Central memory CD4-positive, alpha-beta T cell (primary cell): ENCODE measurements at regions not wholly inside any gene's neighbourhood (a gene's known extent, or its start where the extent isn't known, plus 50 kb on each side); places are given as distances from the start of the nearest gene placed in this dataset.
A peak's percentile ranks its signal among the peaks of the same experiment; 100 is the strongest.

Source experiments
- DNase-seq: peaks from one replicate; pipeline ENCODE4 v3.0.0; 2022

- DNase-seq = no peak
Measured at GRCh38 chr20:9981829-9982228, 53.0 kb upstream of the ANKEF1 start.

DNA sequence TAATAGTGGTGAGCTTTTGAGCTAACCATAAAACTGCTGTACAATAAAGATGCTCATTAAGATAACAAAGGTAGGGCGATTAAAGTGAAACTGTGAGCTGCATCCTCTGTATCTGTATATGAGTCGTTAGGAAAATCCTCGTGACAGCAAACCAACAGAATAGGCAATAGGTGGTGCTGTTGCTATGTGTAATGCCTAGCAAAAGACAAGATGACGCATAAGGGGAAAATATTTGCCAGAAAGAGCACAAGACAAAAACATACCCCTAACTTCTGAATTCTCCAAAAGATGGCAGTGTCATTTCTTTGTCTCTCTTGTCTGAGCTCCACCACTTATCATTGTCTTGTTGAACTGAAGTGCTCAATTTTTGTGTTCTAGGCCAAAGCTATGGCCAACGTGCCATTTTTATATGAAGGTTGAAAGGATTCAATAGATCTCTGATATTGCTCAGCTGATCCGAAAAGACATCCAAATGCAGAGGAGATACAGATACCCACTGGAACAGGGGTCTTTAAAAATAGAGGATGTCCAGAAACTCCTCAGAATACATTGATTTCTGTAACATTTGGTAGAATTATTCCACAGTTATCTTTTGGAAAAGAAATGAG, 56.3 kb upstream of the ANKEF1 start:
- DNase-seq = peak; percentile 57

GRCh38 chr20:9977629-9978028, 57.2 kb upstream of the ANKEF1 start:
- no peak for DNase-seq

DNA sequence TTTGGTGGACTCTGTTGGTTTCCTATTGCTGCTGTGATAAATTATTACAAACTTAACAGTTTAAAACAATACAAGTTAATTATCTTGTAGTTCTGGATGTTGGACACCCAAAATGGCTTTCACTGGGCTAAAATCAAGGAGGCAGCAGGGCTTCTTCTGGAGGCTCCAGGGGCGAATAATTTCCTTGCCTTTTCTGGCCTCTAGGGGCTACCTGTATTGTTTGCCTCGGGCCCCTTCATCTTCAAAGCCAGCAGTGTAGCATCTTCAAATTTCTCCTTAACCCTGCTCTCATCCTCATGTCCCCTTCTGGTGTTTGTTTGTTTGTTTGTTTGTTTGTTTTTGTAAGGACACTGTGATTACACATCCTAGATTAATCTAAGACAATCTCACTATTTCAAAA, 60.5 kb upstream of the ANKEF1 start:
- DNase-seq = no peak

DNA sequence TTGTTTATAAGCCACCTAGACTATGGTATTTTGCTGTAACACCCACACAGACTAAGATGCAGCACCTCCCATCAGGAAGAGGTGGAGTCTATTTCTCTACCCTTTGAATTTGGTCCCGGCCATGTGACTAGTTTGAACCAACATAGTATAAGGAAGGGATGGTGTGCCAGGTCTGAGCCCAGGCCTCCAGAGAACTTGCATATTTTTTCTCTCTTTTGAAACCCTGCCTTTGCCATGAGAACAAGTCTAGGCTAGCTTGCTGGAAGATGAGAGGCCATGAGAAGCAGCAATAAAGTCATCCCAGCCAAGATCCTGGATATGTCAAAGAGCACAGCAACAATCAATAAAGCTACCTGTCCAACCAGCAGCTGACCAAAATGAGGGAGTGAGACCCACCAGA, 63.0 kb upstream of the ANKEF1 start:
- no peak for DNase-seq

DNA sequence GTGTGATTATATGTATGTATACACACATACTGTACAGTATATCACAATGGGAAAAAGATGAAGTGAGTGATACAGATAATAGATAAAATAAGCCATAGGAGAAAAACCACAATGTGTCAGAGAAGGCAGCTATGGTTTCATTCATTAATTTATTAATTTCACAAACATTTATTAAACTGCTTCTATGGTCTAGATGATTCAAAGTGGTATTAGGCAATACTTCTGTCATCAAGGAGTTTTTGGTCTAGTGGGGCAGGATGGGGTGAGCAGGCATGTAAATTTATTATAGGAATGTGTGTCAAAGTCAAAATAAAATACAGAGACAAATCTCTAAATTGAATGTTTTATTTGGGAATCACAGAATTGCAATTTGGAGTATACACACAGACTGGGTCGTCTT, 65.2 kb upstream of the ANKEF1 start:
- DNase-seq = no peak

DNA sequence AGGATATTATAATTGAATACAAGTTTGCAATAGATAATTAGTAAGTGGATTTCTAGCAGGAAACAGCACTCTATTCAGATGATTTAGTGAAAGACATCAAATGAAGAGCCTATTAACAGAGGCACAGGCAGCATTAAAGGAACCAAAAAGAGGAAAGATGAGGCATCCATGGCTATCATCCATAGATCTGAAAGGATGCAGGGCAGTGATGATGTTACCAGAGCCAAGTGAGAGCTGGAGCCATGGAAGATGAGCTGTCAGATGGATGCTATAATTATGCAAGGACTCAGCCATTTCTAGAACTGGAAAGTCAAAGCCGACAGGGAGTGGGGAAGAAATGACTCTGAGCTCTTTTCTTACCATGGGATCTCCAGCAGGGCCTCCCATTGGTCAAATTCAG, 66.8 kb upstream of the ANKEF1 start:
- DNase-seq = no peak

- DNase-seq = no peak
Measured at GRCh38 chr20:9966966-9967365, 67.8 kb upstream of the ANKEF1 start.

DNA sequence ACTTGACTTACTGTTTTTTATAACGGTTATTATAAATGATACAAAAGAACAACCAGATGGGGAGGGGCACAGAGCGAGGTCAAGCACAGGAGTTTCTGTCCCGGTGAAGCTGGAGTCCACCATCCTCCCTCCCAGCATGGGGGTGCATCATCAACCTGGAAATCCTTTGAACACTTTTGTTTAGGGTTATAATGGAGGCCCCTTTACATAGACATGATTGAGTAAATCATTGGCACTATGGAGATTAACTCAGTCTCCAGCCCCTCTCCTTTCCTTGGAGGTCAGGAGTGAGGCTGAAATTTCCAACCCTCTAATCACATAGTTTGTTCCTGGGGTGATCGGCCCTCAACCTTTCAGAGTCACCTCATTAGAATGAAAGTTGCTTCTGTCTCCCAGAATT, 71.8 kb upstream of the ANKEF1 start:
- no peak for DNase-seq

- DNase-seq = no peak
Measured at GRCh38 chr20:9958693-9959092, 76.1 kb upstream of the ANKEF1 start.

DNA sequence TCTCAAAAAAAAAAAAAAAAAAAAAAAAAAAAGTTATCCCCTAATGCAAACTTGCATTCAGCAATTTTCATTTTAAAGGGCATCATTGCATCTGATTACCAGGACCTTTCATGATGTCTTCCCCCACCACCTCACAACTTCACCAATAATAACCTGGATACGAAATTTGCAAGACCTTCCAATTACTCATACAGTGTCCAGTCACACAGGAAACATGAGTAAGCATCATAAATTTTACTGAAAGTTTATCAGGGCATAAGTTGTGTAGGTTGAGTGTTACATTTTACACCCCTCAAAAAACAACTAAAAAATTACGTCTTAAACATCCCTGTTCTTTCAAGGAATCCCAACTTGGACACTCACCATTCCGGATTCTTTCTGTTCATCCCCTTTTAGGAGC, 79.1 kb upstream of the ANKEF1 start:
- no peak for DNase-seq

DNA sequence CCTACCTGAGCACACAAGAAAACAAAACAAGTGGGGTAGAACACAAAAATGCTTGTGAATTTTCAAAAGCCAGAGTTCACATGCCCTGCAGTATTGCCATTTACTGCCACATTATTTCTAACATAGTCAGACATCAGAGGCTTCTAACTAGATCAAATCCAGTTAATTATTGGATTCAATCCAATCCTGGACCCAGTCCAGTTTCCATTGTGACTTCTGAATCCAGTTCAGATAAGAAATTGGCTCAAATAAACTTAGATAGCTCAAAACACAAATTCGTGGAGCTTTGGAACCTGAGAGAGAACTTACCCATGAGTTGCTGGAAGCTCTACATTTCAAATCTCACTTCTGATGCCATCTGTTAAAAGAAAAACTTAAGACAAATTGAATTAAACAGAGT, 85.2 kb upstream of the ANKEF1 start:
- DNase-seq = no peak

DNA sequence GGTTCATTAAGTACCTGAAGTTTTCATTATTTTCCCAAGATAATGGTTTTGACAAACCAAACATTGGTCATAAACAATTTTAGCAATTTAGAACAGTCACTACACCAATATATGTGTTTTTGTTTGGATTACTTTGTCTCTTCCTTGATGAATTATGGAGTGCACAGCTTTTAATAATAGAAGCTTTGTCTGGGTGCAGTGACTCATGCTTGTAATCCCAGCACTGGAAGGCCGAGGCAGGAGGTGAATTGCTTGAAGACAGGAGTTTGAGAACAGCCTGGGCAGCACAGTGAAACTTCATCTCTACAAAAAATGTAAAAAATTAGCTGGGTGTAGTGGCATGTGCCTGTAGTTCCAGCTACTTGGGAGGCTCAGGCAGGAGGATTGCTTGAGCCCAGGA, 89.4 kb upstream of the ANKEF1 start:
- no peak for DNase-seq

DNA sequence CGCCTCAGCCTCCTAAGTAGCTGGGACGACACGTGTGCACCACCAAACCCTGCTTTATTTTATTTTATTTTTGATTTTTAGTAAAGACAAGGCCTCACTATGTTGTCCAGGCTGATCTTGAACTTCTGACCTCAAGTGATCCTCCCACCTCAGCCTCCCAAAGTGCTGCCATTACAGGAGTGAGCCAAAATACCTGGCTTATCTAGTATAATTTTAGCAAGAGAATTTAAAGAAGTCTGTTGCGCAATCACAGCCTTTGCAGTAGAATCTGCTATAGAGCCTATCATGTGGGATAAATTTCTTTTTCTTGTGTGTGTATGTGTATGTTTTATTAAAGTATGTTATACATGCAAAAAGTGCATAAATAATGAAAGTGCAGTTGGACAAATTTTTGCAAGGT, 92.1 kb upstream of the ANKEF1 start:
- no peak for DNase-seq

- no peak for DNase-seq
Measured at GRCh38 chr20:9940329-9940728, 94.5 kb upstream of the ANKEF1 start.

- no peak for DNase-seq
Measured at GRCh38 chr20:9939231-9939630, 95.6 kb upstream of the ANKEF1 start.

DNA sequence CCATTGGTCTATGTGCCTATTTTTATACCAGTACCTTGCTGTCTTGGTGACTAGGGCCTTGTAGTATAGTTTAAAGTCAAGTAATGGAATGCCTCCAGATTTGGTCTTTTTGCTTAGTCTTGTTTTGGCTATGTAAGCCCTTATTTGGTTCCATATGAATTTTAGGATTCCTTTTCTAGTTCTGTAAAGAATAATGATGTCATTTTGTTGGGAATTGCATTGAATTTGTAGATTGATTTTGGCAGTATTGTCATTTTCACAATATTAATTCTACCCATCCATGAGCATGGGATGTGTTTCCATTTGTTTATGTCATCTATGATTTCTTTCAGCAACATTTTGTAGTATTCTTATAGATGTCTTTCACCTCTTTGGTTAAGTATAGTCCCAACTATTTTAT, 96.4 kb upstream of the PAK5 start:
- no peak for DNase-seq

GRCh38 chr20:9930142-9930541, 91.3 kb upstream of the PAK5 start:
- no peak for DNase-seq

GRCh38 chr20:9928955-9929354, 90.1 kb upstream of the PAK5 start:
- DNase-seq = no peak

DNA sequence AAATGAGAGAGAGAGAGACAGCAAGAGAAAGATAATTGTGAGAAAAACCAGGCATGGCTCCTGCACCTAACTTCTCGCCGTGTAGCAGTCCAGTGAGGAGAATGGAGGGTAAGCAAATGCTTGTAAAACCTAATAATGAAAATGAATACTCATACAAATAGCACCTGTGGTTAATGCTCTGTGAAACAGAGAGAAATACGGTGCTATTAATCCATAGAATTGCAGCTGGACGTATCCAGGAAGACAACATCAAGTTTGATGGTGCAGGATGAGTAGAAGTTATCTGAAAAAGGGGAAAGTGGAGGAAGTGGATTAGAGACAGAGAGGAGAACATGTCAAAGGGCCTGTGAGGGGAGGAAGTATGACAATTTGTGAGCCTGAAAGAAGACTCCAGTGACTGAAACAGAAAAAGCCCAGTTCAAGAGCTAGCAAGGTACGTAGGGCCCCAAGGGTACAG, 89.4 kb upstream of the PAK5 start:
- no peak for DNase-seq

DNA sequence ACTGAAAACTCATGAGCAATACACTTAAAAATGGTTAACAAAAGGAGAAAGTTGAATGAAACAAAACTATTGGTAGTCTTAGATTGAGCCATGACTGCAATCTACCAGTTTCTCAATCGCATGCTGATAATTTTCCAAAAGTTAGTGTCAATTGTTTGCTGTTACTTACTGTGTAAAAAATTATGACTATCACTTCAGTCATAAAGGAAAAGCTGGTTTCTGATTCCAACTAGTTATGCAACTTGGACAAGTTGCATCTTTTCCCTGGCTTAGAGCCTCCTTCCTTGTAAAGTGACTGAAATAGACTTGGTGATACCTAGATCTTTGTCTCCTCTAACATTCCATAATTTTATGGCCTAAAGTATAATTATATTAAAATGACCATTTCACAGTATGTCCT, 88.3 kb upstream of the PAK5 start:
- DNase-seq = no peak

- no peak for DNase-seq
Measured at GRCh38 chr20:9926476-9926875, 87.6 kb upstream of the PAK5 start.

DNA sequence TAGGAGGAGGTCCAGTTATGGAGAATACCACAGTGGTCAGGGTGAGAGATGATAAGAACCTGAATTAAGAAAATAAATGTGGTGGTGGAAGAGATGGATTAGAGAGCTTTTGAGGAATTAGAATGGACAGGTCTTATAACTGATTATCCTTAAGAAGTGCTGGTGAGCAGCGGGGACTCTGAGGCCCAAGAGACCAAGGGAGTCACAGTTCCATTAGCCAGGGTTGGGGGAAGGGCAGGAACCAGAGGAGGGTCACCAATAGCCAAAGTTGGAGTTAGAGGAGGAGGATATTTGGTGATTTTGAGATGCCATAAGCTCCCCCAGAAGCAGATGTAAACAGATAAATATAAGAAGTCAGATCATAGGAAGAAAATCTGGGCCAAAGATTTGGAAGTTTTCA, 87.1 kb upstream of the PAK5 start:
- no peak for DNase-seq

- DNase-seq = no peak
Measured at GRCh38 chr20:9923648-9924047, 84.8 kb upstream of the PAK5 start.

- no peak for DNase-seq
Measured at GRCh38 chr20:9920866-9921265, 82.0 kb upstream of the PAK5 start.
